Hematopoietic multipotent progenitor cell treated with erythropoietin and hydrocortisone succinate and interleukin-3 and kit ligand, for 8 days (in vitro differentiated cells): ENCODE measurements at regions not wholly inside any gene's neighbourhood (a gene's known extent, or its start where the extent isn't known, plus 50 kb on each side); places are given as distances from the start of the nearest gene placed in this dataset.
"Not testable (repeated sequence)": the region's sequence is repeated elsewhere in the genome, so short reads cannot be mapped to it uniquely, and the experiment has no call there.

ENCODE experiments used
- DNase-seq: peaks from one replicate; pipeline ENCODE4 v3.0.0-alpha.2; 2015

DNA sequence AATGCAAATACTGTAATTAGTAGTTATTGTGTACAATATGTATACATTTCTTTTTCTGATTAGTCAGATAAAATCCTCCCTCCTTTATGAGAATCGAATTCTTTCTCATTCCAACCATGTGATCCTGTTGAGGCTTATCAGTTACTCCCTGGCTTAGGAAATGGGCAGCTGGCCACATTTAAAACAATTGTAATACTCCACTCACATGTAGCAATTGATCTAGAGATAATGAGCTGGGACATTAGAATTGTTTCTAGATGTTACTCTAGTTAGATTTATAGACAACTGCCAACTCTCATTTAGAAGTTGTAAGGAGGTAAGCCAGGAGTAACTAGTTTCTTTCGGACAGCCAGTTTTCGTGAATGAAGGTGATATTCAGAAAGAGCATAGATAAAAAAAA lies 859.3 kb upstream of the AADAT start:
- no peak for DNase-seq

- no peak for DNase-seq
These were observed 850.4 kb upstream of the AADAT start for GRCh38 chr4:170940043-170940724.

GRCh38 chr4:170938588-170938987 lies 848.8 kb upstream of the AADAT start:
- DNase-seq, result no peak

DNA sequence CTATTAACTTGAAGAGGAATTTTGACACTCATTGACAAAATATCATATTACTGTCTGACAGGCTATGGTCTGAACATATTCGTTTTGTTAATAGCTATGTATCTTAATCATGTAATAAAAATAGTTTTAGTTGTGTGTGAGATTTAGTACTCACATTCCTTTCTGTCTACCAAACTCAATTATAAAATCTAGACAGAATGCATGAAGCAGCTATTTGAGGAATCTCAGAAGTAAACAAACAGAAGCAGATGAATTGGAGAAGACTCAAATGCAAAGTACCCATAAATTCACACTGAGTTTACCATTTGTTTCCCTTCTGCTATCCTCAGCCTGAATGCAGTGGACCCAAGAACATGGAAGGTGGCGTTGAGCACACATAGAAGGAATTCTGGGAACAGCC lies 841.6 kb upstream of the AADAT start:
- no peak for DNase-seq

GRCh38 chr4:170888660-170889059 lies 798.9 kb upstream of the AADAT start:
- DNase-seq, result no peak

DNA sequence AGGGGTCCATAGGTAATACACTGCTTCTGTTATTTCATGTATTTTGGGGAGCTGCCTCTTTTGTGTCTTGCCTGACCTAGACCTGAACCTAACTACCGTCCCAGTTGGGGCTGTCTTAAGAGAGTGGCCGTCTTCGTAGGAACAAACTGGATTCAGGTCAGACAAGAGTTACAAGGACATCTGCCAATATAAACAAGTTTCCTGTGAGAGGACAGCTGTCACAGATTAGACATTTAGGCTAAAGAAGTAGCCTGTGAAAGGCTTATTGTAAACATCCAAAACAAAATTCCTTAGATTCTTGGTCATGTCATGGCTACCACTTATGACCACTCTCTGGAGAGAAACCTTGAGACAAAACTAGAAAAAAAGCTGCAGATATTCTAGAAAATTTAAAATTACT lies 797.6 kb upstream of the AADAT start:
- no peak for DNase-seq

DNA sequence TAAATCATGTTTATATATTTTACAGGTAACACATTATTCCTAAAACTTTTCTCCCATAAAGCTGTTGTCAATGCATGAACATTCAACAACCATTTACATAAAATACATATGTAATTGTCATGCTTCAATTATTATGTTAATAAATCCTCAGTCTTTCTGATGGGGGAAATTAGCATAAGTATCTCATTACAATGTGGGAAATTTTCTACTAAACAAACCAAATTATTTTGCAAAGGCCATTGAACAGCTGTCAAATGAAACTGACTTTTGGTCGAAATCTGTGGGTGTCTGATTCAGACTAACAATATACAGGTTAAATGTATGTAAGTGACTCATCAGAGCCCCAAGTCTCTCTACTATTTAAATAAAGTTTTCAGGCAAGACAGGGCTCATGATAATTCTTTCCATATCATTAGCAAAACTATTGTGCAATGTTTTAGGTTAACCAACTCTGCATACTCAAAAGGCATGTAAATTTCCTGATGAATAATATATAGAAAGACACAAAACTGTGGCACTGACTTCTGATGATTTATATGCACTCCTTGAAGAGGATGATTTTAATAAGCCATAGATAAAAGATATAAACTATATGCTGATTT lies 795.3 kb upstream of the AADAT start:
- no peak for DNase-seq

DNA sequence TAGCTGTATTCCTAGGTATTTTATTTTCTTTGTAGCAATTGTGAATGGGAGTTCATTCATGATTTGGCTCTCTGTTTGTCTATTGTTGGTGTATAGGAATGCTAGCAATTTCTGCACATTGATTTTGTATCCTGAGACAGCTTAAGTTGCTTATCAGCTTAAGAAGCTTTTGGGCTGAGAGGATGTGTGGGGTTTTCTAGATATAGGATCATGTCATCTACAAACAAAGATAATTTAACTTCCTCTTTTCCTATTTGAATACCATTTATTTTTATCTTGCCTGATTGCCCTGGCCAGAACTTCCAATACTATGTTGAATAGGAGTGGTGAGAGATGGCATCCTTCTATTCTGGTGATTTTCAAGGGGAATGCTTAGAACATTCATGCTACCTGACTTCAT lies 791.9 kb upstream of the AADAT start:
- not testable (repeated sequence) for DNase-seq

GRCh38 chr4:170875868-170876267 lies 786.1 kb upstream of the AADAT start:
- no peak for DNase-seq

- DNase-seq, result no peak
These were observed 783.0 kb upstream of the AADAT start for GRCh38 chr4:170872794-170873193.

- DNase-seq, result no peak
These were observed 778.4 kb upstream of the AADAT start for GRCh38 chr4:170868170-170868569.

GRCh38 chr4:170854097-170854496 lies 764.3 kb upstream of the AADAT start:
- no peak for DNase-seq

GRCh38 chr4:170853422-170854021 lies 763.8 kb upstream of the AADAT start:
- DNase-seq, result peak; percentile 57

DNA sequence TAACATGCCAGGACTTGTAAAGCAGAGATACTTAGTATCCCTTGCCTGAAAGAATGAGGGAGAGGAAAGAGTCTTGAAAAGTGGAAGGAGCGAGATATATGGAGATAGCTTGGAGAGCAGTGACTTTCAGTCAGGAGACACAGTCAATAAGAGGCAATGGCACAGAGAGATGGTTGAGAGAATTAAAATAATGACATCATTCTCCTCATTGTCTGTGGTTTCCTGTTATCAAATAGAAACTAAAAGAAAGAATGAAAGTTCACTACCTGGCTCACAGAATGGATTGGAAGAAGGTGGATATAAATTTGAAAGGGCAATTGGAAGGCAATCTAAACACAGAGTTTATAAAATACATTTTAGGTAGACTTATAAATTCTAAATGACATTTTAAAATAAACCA lies 760.2 kb upstream of the AADAT start:
- DNase-seq, result no peak

DNA sequence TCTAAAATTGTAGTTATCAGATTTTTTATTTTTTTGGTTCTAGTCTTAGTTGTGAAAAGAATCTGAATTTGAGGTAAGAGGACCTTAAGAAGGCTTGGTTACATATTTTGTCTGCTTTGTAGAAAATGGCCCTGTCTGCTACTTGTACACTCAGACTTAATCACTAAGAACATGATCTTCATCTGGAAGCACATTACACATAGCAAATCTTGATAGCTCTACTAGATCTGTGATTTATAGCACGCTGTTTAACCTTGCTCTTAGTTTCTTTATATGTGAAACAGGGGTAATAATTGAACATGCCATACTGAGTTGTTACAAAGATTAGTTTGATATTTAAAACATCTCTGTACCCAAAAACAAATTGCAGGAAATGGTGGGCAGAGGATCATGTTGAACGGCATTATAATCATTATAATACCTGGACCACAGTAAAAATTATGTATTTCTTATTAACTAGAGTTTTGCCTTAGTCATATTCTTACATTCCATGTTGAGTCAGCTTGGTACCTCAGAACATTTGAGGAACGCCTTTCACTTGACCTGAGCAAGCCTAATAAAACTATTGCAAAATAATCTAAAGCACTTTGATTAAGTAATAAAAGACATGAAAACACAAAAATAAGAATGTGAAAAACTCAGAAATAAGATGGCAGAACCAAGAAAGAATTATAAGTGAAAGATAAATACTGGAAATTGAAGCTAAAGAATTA lies 738.0 kb upstream of the AADAT start:
- no peak for DNase-seq

DNA sequence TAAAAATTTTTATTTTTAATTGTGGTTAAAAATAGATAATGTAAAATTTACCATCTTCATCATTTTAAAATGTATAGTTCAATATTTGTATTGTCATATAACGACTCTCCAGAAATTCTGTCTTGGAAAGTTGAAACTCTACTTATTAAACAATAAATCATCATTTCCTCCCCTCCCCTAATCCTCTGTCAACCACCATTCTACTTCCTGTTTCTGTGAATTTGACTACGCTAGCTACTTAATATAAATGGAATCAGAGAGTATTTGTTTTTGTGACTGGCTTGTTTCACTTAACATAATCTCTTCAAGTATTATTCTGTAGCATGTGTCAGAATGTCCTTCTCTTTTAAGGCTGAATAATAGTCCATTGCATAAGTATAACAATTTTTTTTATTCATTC lies 729.0 kb upstream of the AADAT start:
- no peak for DNase-seq

DNA sequence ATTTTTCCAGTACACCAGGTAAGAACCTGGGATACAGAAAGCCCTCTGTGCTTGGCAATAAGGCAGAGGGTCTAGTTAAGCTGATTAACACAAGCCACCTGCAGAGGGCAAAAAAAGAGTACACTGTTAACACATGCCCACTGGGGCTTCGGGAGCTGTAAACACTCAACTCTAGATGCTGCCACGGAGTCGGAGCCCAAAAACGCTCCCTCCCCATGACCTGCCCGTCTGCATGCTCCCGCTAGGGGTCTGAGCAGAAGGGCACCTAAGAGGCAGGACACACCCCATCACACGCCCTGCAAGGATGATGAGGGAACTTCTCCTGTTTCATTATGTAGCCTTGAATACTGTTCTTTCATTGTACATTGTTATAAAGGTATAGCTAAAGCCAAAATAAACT lies 715.6 kb upstream of the AADAT start:
- DNase-seq, result no peak

GRCh38 chr4:170804930-170805329 lies 715.2 kb upstream of the AADAT start:
- DNase-seq, result no peak

DNA sequence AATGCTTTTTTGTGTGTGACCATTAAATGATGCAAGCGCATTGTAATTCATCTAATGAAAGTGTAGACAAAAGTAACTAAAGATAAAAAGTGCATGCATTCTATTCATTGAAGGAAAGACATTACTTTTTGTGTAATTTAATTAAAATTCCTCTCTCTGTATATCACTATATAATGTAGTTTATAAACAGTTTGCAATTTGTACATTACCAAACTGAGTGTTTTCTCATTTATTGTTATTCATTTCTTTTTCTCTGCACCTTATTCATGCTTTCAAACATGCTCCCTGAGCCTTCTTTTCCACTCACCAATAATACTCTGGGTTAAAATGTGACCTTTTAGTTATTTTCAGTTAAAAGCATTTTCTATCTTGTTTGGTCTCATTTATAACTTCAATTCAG lies 713.7 kb upstream of the AADAT start:
- no peak for DNase-seq

DNA sequence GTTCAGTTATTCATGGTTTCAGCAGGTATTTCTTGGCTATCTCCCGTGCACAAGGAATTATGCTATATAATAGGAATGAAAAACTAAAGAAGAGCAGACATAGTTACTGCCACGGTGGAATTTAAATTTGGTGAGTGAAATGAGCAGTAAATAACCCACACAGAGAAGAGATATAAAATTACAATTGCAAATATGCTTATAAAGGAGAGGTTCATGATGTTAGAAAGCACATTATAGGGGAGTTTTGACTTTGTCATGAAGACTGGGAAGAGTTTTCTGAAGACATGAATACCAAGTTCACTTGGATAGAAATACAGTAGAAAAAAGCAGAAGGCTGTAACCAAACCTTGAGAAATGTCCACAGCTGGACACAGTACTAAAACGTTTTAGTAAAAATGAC lies 712.0 kb upstream of the AADAT start:
- DNase-seq, result no peak

DNA sequence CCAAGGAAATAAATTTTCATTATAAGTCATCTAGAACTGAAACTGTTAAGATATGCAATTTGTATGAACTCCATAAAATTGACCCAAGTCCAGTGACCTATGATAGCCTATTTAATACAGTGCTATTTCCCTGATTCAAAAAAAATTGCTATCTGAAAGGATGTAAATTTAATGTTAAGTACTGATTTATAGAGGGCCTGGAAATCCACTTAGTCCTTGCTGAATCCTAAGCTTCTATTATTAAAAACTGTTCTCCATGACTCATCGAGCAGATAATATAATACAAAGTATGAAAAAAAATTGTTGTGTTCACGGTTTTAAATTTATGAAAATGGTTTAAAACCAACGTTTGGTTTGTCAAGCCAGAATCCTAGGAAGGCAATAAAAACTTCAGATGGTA lies 704.8 kb upstream of the AADAT start:
- DNase-seq, result no peak

DNA sequence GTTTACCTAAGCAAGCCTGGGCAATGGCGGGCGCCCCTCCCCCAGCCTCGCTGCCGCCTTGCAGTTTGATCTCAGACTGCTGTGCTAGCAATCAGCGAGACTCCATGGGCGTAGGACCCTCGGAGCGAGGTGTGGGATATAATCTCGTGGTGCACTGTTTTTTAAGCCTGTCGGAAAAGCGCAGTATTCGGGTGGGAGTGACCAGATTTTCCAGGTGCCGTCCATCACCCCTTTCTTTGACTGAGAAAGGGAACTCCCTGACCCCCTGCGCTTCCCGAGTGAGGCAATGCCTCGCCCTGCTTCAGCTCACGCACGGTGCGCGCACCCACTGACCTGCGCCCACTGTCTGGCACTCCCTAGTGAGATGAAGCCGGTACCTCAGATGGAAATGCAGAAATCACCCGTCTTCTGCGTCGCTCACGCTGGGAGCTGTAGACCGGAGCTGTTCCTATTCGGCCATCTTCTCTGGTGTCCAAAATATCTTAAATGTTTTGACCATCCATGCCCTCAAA lies 698.8 kb upstream of the AADAT start:
- DNase-seq, result not testable (repeated sequence)

DNA sequence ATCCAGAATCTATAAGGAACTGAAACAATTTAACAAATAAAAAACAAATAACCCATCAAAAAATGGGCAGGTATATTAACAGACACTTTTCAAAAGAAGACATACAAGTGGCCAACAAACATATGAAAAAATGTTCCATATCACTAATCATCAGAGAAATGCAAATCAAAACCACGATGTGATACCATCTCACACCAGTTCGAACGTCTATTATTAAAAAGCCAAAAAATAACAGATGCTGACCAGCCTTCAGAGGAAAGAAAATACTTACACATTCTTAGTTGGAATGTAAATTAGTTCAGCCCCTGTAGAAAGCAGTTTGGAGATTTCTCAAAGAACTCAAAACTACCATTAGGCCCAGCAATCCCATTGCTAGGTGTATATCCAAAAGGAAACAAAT lies 687.9 kb upstream of the AADAT start:
- no peak for DNase-seq

GRCh38 chr4:170776983-170777382 lies 687.2 kb upstream of the AADAT start:
- DNase-seq, result no peak
